ENCODE measurements at regions not wholly inside any gene's neighbourhood (a gene's known extent, or its start where the extent isn't known, plus 50 kb on each side); places are given as distances from the start of the nearest gene placed in this dataset.
A peak's percentile ranks its signal among the peaks of the same experiment; 100 is the strongest.

DNA sequence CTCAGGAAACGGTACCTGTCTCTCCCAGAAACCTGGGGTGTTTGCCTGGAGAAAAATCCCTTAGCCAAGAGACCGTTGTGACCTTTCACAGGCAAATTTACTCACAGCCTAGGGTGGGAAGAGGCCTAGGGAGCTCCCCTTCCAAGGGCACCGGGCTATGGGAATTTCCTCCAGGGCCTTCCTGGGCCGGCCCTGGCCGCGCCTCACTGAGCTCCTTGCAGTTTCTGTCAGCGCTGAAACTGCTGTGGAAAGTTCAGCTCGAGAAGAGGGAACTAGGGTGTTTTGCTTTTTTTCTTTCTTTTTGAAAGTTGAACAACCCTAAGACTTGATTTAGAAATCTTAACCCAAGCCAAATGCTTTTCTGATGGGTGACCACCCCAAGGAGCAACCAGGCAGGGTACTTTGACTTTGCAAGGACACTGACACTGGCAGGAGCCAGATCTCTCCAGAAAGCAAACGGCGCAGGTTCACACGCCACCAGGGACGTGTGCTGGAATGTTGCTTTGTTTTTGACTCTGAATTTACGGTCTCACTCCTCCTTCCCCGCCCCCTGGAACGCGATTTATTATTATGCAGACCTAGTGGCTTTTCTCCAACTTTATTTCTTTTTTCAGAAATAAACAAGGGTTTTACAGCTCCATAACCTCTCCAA lies 229.6 kb upstream of the JUN start:
- no peaks in the 10 kb centered on the region for H3K27me3 Mint-ChIP-seq (ENCODE audit: low read depth, unreplicated experiment)
- peaks cover 2% of the 10 kb centered on the region for H3K9me3 Mint-ChIP-seq (ENCODE audit: unreplicated experiment)
- H3K4me2 ChIP-seq (ENCODE audit: low read length) = peak overlapping the region; percentile 74
- peak overlapping the region; percentile 71 for H2AFZ ChIP-seq (ENCODE audit: low read depth, low read length)
- H3K4me3 ChIP-seq (ENCODE audit: insufficient read depth, low read depth, low read length) = no peak overlapping the region
- H4K20me1 ChIP-seq (ENCODE audit: insufficient read depth, low read length) = no peaks in the 10 kb centered on the region
- H3K36me3 Mint-ChIP-seq (ENCODE audit: low read depth, unreplicated experiment) = peaks cover 2% of the 10 kb centered on the region
- peak overlapping the region; percentile 78 for H3K27ac Mint-ChIP-seq (ENCODE audit: unreplicated experiment)
- peaks cover 35% of the 10 kb centered on the region for H3K4me1 Mint-ChIP-seq (ENCODE audit: low read depth, unreplicated experiment)
- no peaks in the 10 kb centered on the region for H3K79me2 ChIP-seq (ENCODE audit: insufficient read depth, low read length)
- DNase-seq (ENCODE audit: low read depth) (peak; percentile 28), FAIRE-seq (peak; percentile 9)
- TF ChIP-seq, protein P1, sequence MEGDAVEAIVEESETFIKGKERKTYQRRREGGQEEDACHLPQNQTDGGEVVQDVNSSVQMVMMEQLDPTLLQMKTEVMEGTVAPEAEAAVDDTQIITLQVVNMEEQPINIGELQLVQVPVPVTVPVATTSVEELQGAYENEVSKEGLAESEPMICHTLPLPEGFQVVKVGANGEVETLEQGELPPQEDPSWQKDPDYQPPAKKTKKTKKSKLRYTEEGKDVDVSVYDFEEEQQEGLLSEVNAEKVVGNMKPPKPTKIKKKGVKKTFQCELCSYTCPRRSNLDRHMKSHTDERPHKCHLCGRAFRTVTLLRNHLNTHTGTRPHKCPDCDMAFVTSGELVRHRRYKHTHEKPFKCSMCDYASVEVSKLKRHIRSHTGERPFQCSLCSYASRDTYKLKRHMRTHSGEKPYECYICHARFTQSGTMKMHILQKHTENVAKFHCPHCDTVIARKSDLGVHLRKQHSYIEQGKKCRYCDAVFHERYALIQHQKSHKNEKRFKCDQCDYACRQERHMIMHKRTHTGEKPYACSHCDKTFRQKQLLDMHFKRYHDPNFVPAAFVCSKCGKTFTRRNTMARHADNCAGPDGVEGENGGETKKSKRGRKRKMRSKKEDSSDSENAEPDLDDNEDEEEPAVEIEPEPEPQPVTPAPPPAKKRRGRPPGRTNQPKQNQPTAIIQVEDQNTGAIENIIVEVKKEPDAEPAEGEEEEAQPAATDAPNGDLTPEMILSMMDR (IDR thresholded peaks at IDR 0.05; ENCODE audit: insufficient read depth, low read depth, low read length) = no peak
- no peak for TF ChIP-seq EZH2 (IDR thresholded peaks at IDR 0.05; ENCODE audit: insufficient read depth, low read length)
- peak overlapping the region; percentile 66 for H3K9ac ChIP-seq (ENCODE audit: low read length)
- H3K27me3 ChIP-seq (ENCODE audit: insufficient read depth, low read length) = no peaks in the 10 kb centered on the region
- peaks cover 31% of the 10 kb centered on the region for H3K4me1 ChIP-seq (ENCODE audit: insufficient read depth, low read length)
- H3K4me3 Mint-ChIP-seq (ENCODE audit: unreplicated experiment) = no peak overlapping the region
- H3K9me3 ChIP-seq (ENCODE audit: insufficient read depth, low read depth, low read length) = no peaks in the 10 kb centered on the region
- no peaks in the 10 kb centered on the region for H3K36me3 ChIP-seq (ENCODE audit: insufficient read depth, low read length)
- H3K27ac ChIP-seq (ENCODE audit: low read depth, low read length) = peak overlapping the region; percentile 55

GRCh38 chr1:59013928-59014279 lies 230.1 kb upstream of the JUN start:
- Mint-ChIP-seq H3K36me3 (ENCODE audit: low read depth, unreplicated experiment) (peaks cover 2% of the 10 kb centered on the region), H3K27ac (ENCODE audit: unreplicated experiment) (peak overlapping the region; percentile 78), H3K27me3 (ENCODE audit: low read depth, unreplicated experiment) (no peaks in the 10 kb centered on the region), H3K9me3 (ENCODE audit: unreplicated experiment) (peaks cover 6% of the 10 kb centered on the region), H3K4me1 (ENCODE audit: low read depth, unreplicated experiment) (peaks cover 31% of the 10 kb centered on the region), H3K4me3 (ENCODE audit: unreplicated experiment) (no peak overlapping the region)
- Histone ChIP-seq H3K36me3 (ENCODE audit: insufficient read depth, low read length) (no peaks in the 10 kb centered on the region), H4K20me1 (ENCODE audit: insufficient read depth, low read length) (no peaks in the 10 kb centered on the region), H3K4me1 (ENCODE audit: insufficient read depth, low read length) (peaks cover 28% of the 10 kb centered on the region), H2AFZ (ENCODE audit: low read depth, low read length) (peak overlapping the region; percentile 71), H3K4me2 (ENCODE audit: low read length) (peak overlapping the region; percentile 74), H3K9ac (ENCODE audit: low read length) (peak overlapping the region; percentile 66), H3K27me3 (ENCODE audit: insufficient read depth, low read length) (no peaks in the 10 kb centered on the region), H3K27ac (ENCODE audit: low read depth, low read length) (peak overlapping the region; percentile 55), H3K79me2 (ENCODE audit: insufficient read depth, low read length) (no peaks in the 10 kb centered on the region), H3K9me3 (ENCODE audit: insufficient read depth, low read depth, low read length) (no peaks in the 10 kb centered on the region), H3K4me3 (ENCODE audit: insufficient read depth, low read depth, low read length) (no peak overlapping the region)
- TF ChIP-seq, protein P1 (IDR thresholded peaks at IDR 0.05; ENCODE audit: insufficient read depth, low read depth, low read length) = no peak
- no peak for TF ChIP-seq EZH2 (IDR thresholded peaks at IDR 0.05; ENCODE audit: insufficient read depth, low read length)
- DNase-seq (ENCODE audit: low read depth) = no peak
- no peak for FAIRE-seq

DNA sequence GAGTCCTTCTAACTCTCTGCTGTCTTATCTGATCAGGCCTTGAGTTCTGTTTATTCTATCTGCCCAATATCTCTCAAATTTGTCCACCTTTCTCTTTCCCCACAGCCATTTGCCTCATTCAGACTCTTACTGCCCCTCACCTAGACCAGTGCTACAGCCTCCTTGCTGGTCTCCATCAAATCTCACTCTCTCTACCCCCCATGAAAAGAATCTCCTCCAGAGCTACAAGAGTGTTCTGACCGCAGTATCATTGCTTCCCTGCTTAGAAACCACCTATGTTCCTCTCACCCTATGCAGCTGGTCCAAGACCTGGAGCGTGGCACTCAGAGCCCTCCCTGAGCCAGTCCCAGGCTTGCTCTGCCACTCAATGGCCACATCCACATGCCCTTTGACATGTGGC lies 231.0 kb upstream of the JUN start:
- no peaks in the 10 kb centered on the region for H3K79me2 ChIP-seq (ENCODE audit: insufficient read depth, low read length)
- TF ChIP-seq EZH2 (IDR thresholded peaks at IDR 0.05; ENCODE audit: insufficient read depth, low read length) = no peak
- TF ChIP-seq, protein P1 (IDR thresholded peaks at IDR 0.05; ENCODE audit: insufficient read depth, low read depth, low read length) = no peak
- H3K27me3 Mint-ChIP-seq (ENCODE audit: low read depth, unreplicated experiment) = no peaks in the 10 kb centered on the region
- H3K9ac ChIP-seq (ENCODE audit: low read length) = no peak overlapping the region
- DNase-seq (ENCODE audit: low read depth) = no peak
- peak overlapping the region; percentile 31 for H2AFZ ChIP-seq (ENCODE audit: low read depth, low read length)
- no peaks in the 10 kb centered on the region for H4K20me1 ChIP-seq (ENCODE audit: insufficient read depth, low read length)
- peak overlapping the region; percentile 50 for H3K27ac Mint-ChIP-seq (ENCODE audit: unreplicated experiment)
- no peak for FAIRE-seq
- peak overlapping the region; percentile 39 for H3K4me2 ChIP-seq (ENCODE audit: low read length)
- H3K9me3 ChIP-seq (ENCODE audit: insufficient read depth, low read depth, low read length) = no peaks in the 10 kb centered on the region
- H3K9me3 Mint-ChIP-seq (ENCODE audit: unreplicated experiment) = peaks cover 6% of the 10 kb centered on the region
- peaks cover 35% of the 10 kb centered on the region for H3K4me1 Mint-ChIP-seq (ENCODE audit: low read depth, unreplicated experiment)
- H3K27ac ChIP-seq (ENCODE audit: low read depth, low read length) = no peak overlapping the region
- H3K4me1 ChIP-seq (ENCODE audit: insufficient read depth, low read length) = peaks cover 31% of the 10 kb centered on the region
- H3K36me3 ChIP-seq (ENCODE audit: insufficient read depth, low read length) = no peaks in the 10 kb centered on the region
- H3K36me3 Mint-ChIP-seq (ENCODE audit: low read depth, unreplicated experiment) = peaks cover 2% of the 10 kb centered on the region
- no peak overlapping the region for H3K4me3 ChIP-seq (ENCODE audit: insufficient read depth, low read depth, low read length)
- no peaks in the 10 kb centered on the region for H3K27me3 ChIP-seq (ENCODE audit: insufficient read depth, low read length)
- H3K4me3 Mint-ChIP-seq (ENCODE audit: unreplicated experiment) = no peak overlapping the region

All from astrocyte (in vitro differentiated cells and primary cell).